ENCODE measurements at regions not wholly inside any gene's neighbourhood (a gene's known extent, or its start where the extent isn't known, plus 50 kb on each side); places are given as distances from the start of the nearest gene placed in this dataset.

DNA sequence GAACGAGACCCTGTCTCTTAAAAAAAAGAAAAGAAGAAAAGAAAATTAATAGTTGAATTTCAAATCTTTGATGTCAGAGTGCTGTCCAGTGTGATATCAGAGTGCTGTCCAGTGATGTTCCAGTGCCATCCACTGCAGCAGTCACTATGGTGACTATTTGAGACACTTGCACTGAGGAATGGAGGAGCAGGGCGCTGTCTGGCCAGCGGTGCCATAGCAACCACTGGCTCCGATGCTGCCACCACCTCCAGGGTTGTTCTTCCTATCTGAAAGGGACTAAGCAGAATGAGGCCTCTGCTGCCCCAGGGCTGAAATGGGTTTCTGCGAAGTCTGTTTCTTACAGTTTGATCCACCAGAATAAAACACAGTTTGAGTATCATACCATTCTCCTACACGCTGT lies 272.9 kb downstream of the NUAK1 start:
- no peak for DNase-seq (ENCODE audit: low read depth)
- no peak overlapping the region for H3K4me3 ChIP-seq (ENCODE audit: low read length)
- TF ChIP-seq, protein P1, sequence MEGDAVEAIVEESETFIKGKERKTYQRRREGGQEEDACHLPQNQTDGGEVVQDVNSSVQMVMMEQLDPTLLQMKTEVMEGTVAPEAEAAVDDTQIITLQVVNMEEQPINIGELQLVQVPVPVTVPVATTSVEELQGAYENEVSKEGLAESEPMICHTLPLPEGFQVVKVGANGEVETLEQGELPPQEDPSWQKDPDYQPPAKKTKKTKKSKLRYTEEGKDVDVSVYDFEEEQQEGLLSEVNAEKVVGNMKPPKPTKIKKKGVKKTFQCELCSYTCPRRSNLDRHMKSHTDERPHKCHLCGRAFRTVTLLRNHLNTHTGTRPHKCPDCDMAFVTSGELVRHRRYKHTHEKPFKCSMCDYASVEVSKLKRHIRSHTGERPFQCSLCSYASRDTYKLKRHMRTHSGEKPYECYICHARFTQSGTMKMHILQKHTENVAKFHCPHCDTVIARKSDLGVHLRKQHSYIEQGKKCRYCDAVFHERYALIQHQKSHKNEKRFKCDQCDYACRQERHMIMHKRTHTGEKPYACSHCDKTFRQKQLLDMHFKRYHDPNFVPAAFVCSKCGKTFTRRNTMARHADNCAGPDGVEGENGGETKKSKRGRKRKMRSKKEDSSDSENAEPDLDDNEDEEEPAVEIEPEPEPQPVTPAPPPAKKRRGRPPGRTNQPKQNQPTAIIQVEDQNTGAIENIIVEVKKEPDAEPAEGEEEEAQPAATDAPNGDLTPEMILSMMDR (conservative IDR thresholded peaks at IDR 0.05; ENCODE audit: low read length) = no peak

DNA sequence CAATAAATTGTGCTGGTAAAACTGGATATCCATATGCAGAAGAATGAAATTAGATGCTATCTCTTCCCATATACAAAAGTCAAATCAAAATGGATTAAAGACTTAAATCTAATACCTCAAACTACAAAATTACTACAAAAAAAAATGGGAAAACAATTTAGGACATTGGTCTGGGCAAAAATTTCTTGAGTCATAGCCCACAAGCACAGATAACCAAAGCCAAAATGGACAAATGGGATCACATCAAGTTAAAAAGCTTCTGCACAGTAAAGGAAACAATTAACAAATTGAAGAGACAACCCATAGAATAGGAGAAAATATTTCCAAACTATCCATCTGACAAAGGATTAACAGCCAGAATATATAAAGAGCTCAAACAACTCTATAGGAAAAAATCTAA lies 264.6 kb downstream of the NUAK1 start:
- TF ChIP-seq, protein P1 (conservative IDR thresholded peaks at IDR 0.05; ENCODE audit: low read length) = no peak
- no peak overlapping the region for H3K4me3 ChIP-seq (ENCODE audit: low read length)
- no peak for DNase-seq (ENCODE audit: low read depth)

DNA sequence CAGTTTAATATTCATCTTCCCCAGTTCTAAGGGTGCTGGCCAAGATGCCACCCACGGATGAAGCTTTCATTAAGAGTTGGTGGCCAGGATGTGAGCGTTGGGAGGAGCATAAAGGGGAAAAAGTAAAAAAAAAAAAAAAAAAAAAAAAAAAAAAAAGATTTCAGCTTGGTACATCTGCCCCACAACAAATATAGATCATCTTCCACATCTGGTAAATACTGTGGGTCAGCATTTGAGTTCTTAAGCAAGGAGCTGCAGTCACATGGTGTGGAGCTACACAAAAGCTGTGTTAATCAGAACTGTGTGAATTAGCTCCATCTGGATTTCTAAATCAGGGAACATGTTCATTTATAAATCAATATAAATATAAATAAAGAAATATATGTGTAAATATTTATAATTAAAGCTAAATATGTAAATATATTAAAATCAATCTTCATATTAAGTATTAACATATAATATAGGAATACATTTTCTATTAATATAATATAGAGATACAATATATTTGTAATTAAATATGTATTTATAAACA lies 262.3 kb downstream of the NUAK1 start:
- peak; percentile 53 for DNase-seq (ENCODE audit: low read depth)
- no peak overlapping the region for H3K4me3 ChIP-seq (ENCODE audit: low read length)
- TF ChIP-seq, protein P1 (conservative IDR thresholded peaks at IDR 0.05; ENCODE audit: low read length) = no peak

- TF ChIP-seq, protein P1 (conservative IDR thresholded peaks at IDR 0.05; ENCODE audit: low read length) = no peak
- no peak for DNase-seq (ENCODE audit: low read depth)
Measured at GRCh38 chr12:105878964-105879363, 259.8 kb downstream of the NUAK1 start.

DNA sequence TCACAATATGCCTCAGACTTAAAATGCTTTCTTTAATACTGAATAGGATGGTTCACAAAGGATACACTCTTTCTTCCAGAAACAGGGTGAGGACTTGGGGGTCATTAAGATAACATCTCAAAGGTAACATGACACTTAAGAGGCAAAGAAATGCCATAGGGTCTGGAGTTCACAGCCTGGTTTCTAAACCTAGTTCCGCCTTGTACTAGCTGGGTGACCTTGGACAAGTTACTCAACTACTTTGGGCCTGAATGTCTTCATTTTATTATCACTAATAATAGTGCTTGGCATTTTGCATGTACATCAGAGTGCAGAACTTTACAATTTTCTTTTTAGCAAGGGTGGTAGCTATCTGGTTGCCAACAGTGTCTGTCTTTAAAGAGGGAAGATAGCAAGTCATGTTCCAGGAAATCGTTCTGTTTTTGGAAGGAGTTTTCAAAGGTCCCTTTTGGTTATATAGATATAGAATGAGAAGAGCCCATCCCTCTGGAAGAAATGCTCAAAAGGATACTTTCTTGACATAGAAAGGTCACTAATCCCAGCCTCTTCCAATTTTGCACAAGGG lies 257.8 kb downstream of the NUAK1 start:
- no peak for DNase-seq (ENCODE audit: low read depth)
- H3K4me3 ChIP-seq (ENCODE audit: low read length) = no peak overlapping the region
- TF ChIP-seq, protein P1 (conservative IDR thresholded peaks at IDR 0.05; ENCODE audit: low read length) = no peak

More at GRCh38 chr12:105878964-105879363, 259.8 kb downstream of the NUAK1 start:
- no peak overlapping the region for H3K4me3 ChIP-seq (ENCODE audit: low read length)

DNA sequence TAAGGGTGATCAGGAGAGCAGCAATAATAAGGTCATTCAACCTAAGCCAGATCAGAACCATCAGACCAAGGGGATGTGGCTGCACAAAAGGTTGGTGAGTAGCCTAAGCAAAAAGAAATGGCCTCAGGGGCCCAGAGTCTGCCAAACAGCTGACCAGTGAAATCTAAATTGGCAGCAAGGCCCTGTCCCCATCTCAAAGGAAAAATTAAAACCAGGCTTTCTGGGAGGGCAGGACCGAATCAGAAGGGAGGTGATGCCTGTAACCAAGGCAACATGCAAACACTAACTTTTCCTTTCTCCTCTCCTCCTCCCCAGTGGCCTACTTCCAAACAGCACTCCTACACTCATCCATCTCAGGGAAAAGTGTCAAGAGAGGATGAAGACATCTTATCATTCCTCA lies 256.4 kb downstream of the NUAK1 start:
- TF ChIP-seq, protein P1 (conservative IDR thresholded peaks at IDR 0.05; ENCODE audit: low read length) = no peak
- DNase-seq (ENCODE audit: low read depth) = peak; percentile 87
- no peak overlapping the region for H3K4me3 ChIP-seq (ENCODE audit: low read length)

DNA sequence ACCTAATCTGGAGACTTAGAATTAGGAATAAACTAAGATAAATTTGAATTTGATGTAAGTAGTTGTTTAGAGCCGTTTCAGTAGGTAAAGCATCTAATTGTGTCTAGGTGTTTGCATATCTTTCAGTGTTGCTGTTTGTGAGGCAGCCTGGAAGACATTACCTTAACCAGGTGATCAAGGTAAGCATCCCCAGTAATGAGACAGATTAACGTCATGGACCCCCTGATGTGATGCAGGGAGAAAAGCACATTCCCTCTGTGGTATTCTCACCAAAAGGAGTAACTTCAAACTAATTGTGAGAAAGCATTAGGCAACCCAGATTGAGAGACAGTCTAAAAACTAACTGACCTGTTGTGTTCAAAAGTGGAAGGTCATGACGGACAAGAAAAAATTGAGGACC lies 251.6 kb downstream of the NUAK1 start:
- no peak overlapping the region for H3K4me3 ChIP-seq (ENCODE audit: low read length)
- TF ChIP-seq, protein P1 (conservative IDR thresholded peaks at IDR 0.05; ENCODE audit: low read length) = no peak
- no peak for DNase-seq (ENCODE audit: low read depth)

All from AG10803 (cell line).